ENCODE measurements at regions not wholly inside any gene's neighbourhood (a gene's known extent, or its start where the extent isn't known, plus 50 kb on each side); places are given as distances from the start of the nearest gene placed in this dataset.

- DNase-seq, result no peak
These were observed 50.0 kb downstream of the PIK3C2A start for GRCh38 chr11:17157761-17158160.

- no peak for DNase-seq
These were observed 51.5 kb downstream of the PIK3C2A start for GRCh38 chr11:17156283-17156682.

GRCh38 chr11:17154409-17155159, 53.2 kb downstream of the PIK3C2A start:
- peak; percentile 30 to 46 (median 44) for DNase-seq

- peak in 2 of 3 donors; percentile 15 to 30 for DNase-seq
These were observed 54.0 kb downstream of the PIK3C2A start for GRCh38 chr11:17153757-17154156.

- no peak for DNase-seq
These were observed 55.5 kb downstream of the PIK3C2A start for GRCh38 chr11:17152306-17152705.

- DNase-seq, result no peak
These were observed 57.3 kb downstream of the PIK3C2A start for GRCh38 chr11:17150521-17150920.

- DNase-seq, result no peak
These were observed 59.2 kb downstream of the PIK3C2A start for GRCh38 chr11:17148536-17148935.

GRCh38 chr11:17145972-17146371, 61.8 kb downstream of the PIK3C2A start:
- peak in 1 of 3 donors; percentile 36 for DNase-seq

- DNase-seq, result no peak
These were observed 65.0 kb upstream of the RPS13 start for GRCh38 chr11:17142450-17142849.

GRCh38 chr11:17141156-17141555, 63.7 kb upstream of the RPS13 start:
- no peak for DNase-seq

GRCh38 chr11:17138562-17138961, 61.1 kb upstream of the RPS13 start:
- no peak for DNase-seq

- no peak for DNase-seq
These were observed 58.6 kb upstream of the RPS13 start for GRCh38 chr11:17135916-17136683.

GRCh38 chr11:17132654-17133053, 55.2 kb upstream of the RPS13 start:
- no peak for DNase-seq

GRCh38 chr11:17129003-17129402, 51.5 kb upstream of the RPS13 start:
- DNase-seq, result no peak

All from suppressor macrophage treated with lipopolysaccharide for 1 hour (primary cell).